ENCODE measurements at regions not wholly inside any gene's neighbourhood (a gene's known extent, or its start where the extent isn't known, plus 50 kb on each side); places are given as distances from the start of the nearest gene placed in this dataset.

GRCh38 chr15:95407534-95407933, 923.0 kb upstream of the NR2F2 start:
- no peaks in the 10 kb centered on the region for H3K27me3 ChIP-seq (ENCODE audit: insufficient read depth, low read length)
- H2AFZ ChIP-seq (ENCODE audit: low read length): no peak overlapping the region
- no peaks in the 10 kb centered on the region for H3F3A ChIP-seq (ENCODE audit: insufficient read depth, low read length)
- no peak overlapping the region for H3K9ac ChIP-seq (ENCODE audit: low read length)
- no peaks in the 10 kb centered on the region for H3K36me3 ChIP-seq (ENCODE audit: insufficient read depth, low read length)
- no peaks in the 10 kb centered on the region for H3K4me1 ChIP-seq (ENCODE audit: insufficient read depth, low read length, severe bottlenecking)
- H4K20me1 ChIP-seq (ENCODE audit: insufficient read depth, low read length): no peaks in the 10 kb centered on the region
- H3K79me2 ChIP-seq (ENCODE audit: insufficient read depth, low read length): no peaks in the 10 kb centered on the region
- no peaks in the 10 kb centered on the region for H3K9me3 ChIP-seq (ENCODE audit: low read length)
- no peak overlapping the region for H3K4me3 ChIP-seq (ENCODE audit: low read depth, low read length, poor library complexity, severe bottlenecking)
- TF ChIP-seq CTCF (IDR thresholded peaks at IDR 0.05; ENCODE audit: low read length) (no peak), EZH2 (IDR thresholded peaks at IDR 0.05; ENCODE audit: borderline replicate concordance, low read length) (no peak)
- no peak overlapping the region for H3K4me2 ChIP-seq (ENCODE audit: low read length)
- no peaks in the 10 kb centered on the region for H3K9me2 ChIP-seq (ENCODE audit: low read depth, low read length)
- no peak overlapping the region for H3K27ac ChIP-seq (ENCODE audit: low read depth, low read length, poor library complexity, severe bottlenecking)

GRCh38 chr15:95409211-95409610, 921.3 kb upstream of the NR2F2 start:
- Histone ChIP-seq H3K4me3 (ENCODE audit: low read depth, low read length, poor library complexity, severe bottlenecking) (no peak overlapping the region), H3K9me3 (ENCODE audit: low read length) (no peaks in the 10 kb centered on the region), H3K27ac (ENCODE audit: low read depth, low read length, poor library complexity, severe bottlenecking) (no peak overlapping the region), H2AFZ (ENCODE audit: low read length) (no peak overlapping the region), H3K9me2 (ENCODE audit: low read depth, low read length) (no peaks in the 10 kb centered on the region), H3K27me3 (ENCODE audit: insufficient read depth, low read length) (no peaks in the 10 kb centered on the region), H3K36me3 (ENCODE audit: insufficient read depth, low read length) (no peaks in the 10 kb centered on the region), H4K20me1 (ENCODE audit: insufficient read depth, low read length) (no peaks in the 10 kb centered on the region), H3K9ac (ENCODE audit: low read length) (no peak overlapping the region), H3K79me2 (ENCODE audit: insufficient read depth, low read length) (no peaks in the 10 kb centered on the region), H3K4me2 (ENCODE audit: low read length) (no peak overlapping the region), H3K4me1 (ENCODE audit: insufficient read depth, low read length, severe bottlenecking) (no peaks in the 10 kb centered on the region), H3F3A (ENCODE audit: insufficient read depth, low read length) (no peaks in the 10 kb centered on the region)
- no peak for TF ChIP-seq CTCF (IDR thresholded peaks at IDR 0.05; ENCODE audit: low read length)
- no peak for TF ChIP-seq EZH2 (IDR thresholded peaks at IDR 0.05; ENCODE audit: borderline replicate concordance, low read length)

GRCh38 chr15:95409626-95410310, 920.7 kb upstream of the NR2F2 start:
- H3K4me1 ChIP-seq (ENCODE audit: insufficient read depth, low read length, severe bottlenecking): no peaks in the 10 kb centered on the region

More at GRCh38 chr15:95409626-95410310, 920.7 kb upstream of the NR2F2 start:
- Histone ChIP-seq H3K9me3 (ENCODE audit: low read length) (no peaks in the 10 kb centered on the region), H3K9me2 (ENCODE audit: low read depth, low read length) (no peaks in the 10 kb centered on the region), H3K4me3 (ENCODE audit: low read depth, low read length, poor library complexity, severe bottlenecking) (no peak overlapping the region), H3K4me2 (ENCODE audit: low read length) (no peak overlapping the region), H4K20me1 (ENCODE audit: insufficient read depth, low read length) (no peaks in the 10 kb centered on the region), H3K9ac (ENCODE audit: low read length) (no peak overlapping the region), H2AFZ (ENCODE audit: low read length) (no peak overlapping the region), H3K27me3 (ENCODE audit: insufficient read depth, low read length) (no peaks in the 10 kb centered on the region), H3F3A (ENCODE audit: insufficient read depth, low read length) (no peaks in the 10 kb centered on the region), H3K36me3 (ENCODE audit: insufficient read depth, low read length) (no peaks in the 10 kb centered on the region), H3K79me2 (ENCODE audit: insufficient read depth, low read length) (no peaks in the 10 kb centered on the region), H3K27ac (ENCODE audit: low read depth, low read length, poor library complexity, severe bottlenecking) (no peak overlapping the region)
- TF ChIP-seq EZH2 (IDR thresholded peaks at IDR 0.05; ENCODE audit: borderline replicate concordance, low read length) (no peak), CTCF (IDR thresholded peaks at IDR 0.05; ENCODE audit: low read length) (no peak)
